Breast epithelium (tissue), 4 donors: ENCODE measurements at regions not wholly inside any gene's neighbourhood (a gene's known extent, or its start where the extent isn't known, plus 50 kb on each side); places are given as distances from the start of the nearest gene placed in this dataset.

Experiments used
- DNase-seq, 2 donors: peaks; one replicate each; pipeline ENCODE4 v3.0.0-alpha.2; 2019; ENCODE audit warnings: low spot score in 2 of 2
- H3K27ac ChIP-seq, 2 donors: fragments of 200-600 bp; sonication (generic) in 1 of 2; one replicate each; pipeline ENCODE4 v1.5.1; 2016 to 2019; ENCODE audit warnings: mild to moderate bottlenecking in 1 of 2
- H3K27me3 ChIP-seq, 2 donors: fragments of 200-600 bp; sonication (generic) in 1 of 2; one replicate each; pipeline versions ENCODE4 v1.5.1 to v1.6.0; 2017 to 2019; ENCODE audit warnings: control low read depth in 1 of 2, mild to moderate bottlenecking in 1 of 2
- H3K36me3 ChIP-seq: fragments of 200-600 bp; one replicate; pipeline ENCODE4 v1.5.1; 2019
- H3K4me1 ChIP-seq, 2 donors: fragments of 200-600 bp; sonication (generic); one replicate each; pipeline ENCODE4 v1.5.1; 2016 to 2019; ENCODE audit warnings: control low read depth in 1 of 2
- H3K4me3 ChIP-seq, 3 donors: fragments of 200-600 bp; sonication (generic); 1 replicate in 2 of 3; 2 replicates in 1 of 3; pipeline ENCODE4 v1.5.1; 2016 to 2019; ENCODE audit warnings: mild to moderate bottlenecking in 3 of 3, moderate library complexity in 2 of 3
- H3K9me3 ChIP-seq, 2 donors: fragments of 200-600 bp; sonication (generic) in 1 of 2; one replicate each; pipeline ENCODE4 v1.5.1; 2016 to 2019; ENCODE audit warnings: control low read depth in 1 of 2
- POLR2A ChIP-seq: fragments of 450-650 bp; IDR thresholded peaks from one replicate; pipeline ENCODE4 v1.6.1; 2016; ENCODE audit warnings: antibody characterized with exemption, mild to moderate bottlenecking, moderate library complexity
- POLR2AphosphoS5 ChIP-seq, 3 donors: sonication (generic); formaldehyde crosslinking; IDR thresholded peaks; one replicate each; pipeline ENCODE4 v1.6.1; 2017; ENCODE audit warnings: antibody characterized with exemption in 3 of 3
- intact Hi-C: fragments of 100-400 bp; cut with DNase I; formaldehyde crosslinking; loops from one replicate; pipeline ENCODE4 v1.15.1; 2023; ENCODE audit warnings: low total_unique reads
- TF ChIP-seq, protein P1 (sequence below), 3 donors: fragments of 450-650 bp; IDR thresholded peaks; one replicate each; pipeline ENCODE4 v1.5.1; 2016 to 2017; ENCODE audit warnings: antibody characterized with exemption in 3 of 3, mild to moderate bottlenecking in 3 of 3, moderate library complexity in 3 of 3

DNA sequence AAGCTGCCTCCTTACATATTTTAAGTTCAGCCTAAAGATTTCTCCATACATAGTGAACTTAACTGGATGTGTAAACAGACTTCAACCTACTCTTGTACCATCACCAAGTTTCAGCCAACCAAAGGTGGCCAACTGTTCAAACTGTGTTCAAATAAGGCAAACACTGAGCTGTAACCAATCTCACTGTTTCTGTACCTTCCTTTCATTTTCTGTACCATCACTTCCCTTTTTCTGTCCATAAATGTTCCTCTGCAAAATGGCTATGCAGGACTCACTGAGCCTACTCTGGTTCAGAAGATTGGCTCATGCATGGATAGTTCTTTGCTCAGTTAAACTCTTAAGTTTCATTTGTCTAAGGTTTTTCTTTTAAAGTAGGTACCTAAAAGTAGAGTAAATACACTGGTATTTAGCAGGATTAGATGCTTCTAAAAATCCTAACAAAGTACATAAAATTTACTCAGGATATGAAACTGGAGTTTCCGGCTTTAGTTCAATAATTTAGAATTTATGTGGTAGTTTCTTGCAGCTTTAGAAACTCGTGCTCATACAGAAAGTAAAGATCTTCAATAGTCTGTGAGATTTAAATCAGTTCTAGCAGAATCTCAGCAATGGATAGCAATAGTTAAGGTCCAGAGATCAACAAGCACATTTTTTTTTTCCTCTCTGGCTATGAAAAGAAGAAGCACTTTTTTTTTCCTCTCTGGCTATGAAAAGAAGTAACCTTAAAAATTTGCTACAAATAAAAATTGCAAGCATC lies 282.0 kb upstream of the PPFIA2 start:
- H3K27ac ChIP-seq: no peak overlapping the region
- no peaks in the 10 kb centered on the region for H3K27me3 ChIP-seq
- no peaks in the 10 kb centered on the region for H3K9me3 ChIP-seq
- H3K36me3 ChIP-seq: no peaks in the 10 kb centered on the region
- TF ChIP-seq, protein P1, sequence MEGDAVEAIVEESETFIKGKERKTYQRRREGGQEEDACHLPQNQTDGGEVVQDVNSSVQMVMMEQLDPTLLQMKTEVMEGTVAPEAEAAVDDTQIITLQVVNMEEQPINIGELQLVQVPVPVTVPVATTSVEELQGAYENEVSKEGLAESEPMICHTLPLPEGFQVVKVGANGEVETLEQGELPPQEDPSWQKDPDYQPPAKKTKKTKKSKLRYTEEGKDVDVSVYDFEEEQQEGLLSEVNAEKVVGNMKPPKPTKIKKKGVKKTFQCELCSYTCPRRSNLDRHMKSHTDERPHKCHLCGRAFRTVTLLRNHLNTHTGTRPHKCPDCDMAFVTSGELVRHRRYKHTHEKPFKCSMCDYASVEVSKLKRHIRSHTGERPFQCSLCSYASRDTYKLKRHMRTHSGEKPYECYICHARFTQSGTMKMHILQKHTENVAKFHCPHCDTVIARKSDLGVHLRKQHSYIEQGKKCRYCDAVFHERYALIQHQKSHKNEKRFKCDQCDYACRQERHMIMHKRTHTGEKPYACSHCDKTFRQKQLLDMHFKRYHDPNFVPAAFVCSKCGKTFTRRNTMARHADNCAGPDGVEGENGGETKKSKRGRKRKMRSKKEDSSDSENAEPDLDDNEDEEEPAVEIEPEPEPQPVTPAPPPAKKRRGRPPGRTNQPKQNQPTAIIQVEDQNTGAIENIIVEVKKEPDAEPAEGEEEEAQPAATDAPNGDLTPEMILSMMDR (IDR thresholded peaks at IDR 0.05): no peak
- TF ChIP-seq POLR2A: no peak
- TF ChIP-seq POLR2AphosphoS5 (IDR thresholded peaks at IDR 0.05): no peak
- no peak for DNase-seq
- H3K4me3 ChIP-seq: no peak overlapping the region
- H3K4me1 ChIP-seq: no peaks in the 10 kb centered on the region
- intact Hi-C loops: no loop called here

DNA sequence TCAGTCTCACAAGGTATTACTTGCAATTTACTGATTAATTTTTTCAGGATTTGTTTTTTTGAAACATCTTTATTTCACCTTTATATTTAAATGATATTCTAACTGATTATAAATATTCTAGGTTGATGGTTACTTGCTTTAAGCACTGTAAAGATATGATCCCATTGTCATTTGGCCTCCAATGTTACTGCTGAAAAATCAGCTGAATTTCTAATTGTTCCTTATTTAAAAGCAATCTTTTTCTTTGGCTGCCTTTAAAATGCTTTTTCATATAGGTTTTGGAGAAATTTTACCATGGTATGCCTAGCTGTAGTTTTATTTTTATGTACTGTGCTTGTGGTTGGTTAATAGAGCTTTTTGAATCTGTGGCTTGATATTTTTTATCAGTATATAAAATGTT lies 275.6 kb upstream of the PPFIA2 start:
- no peak overlapping the region for H3K4me3 ChIP-seq
- TF ChIP-seq POLR2AphosphoS5 (IDR thresholded peaks at IDR 0.05): no peak
- TF ChIP-seq POLR2A: no peak
- TF ChIP-seq, protein P1 (IDR thresholded peaks at IDR 0.05): no peak
- no peaks in the 10 kb centered on the region for H3K4me1 ChIP-seq
- no peaks in the 10 kb centered on the region for H3K27me3 ChIP-seq
- no peaks in the 10 kb centered on the region for H3K36me3 ChIP-seq
- no peak for DNase-seq
- H3K9me3 ChIP-seq: peaks cover 0 to 10% of the 10 kb centered on the region in 2 donors
- no peak overlapping the region for H3K27ac ChIP-seq
- intact Hi-C loops: loop anchor here (5.0 kb wide), 1 partner anchor 1363 kb away; no protein-coding TSS in a partner anchor

DNA sequence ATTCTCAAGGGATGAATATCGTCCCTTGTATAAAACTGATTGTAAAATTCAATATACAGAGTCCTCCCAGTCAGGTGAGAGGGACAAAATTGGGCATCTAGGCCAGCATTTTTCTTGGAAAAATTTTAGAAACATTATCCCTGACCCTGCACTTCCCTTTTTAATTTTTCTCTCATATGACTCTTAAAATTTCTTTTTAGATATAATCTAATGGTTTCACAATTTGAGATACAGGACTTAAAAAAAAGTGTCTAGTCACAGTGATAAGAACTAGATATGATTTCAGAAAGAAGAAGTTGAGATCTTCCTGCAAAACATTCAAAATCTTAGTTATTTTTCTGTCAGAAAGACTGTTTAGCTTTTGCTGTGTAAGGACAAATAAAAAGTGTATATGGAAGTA lies 270.8 kb upstream of the PPFIA2 start:
- TF ChIP-seq POLR2A: no peak
- TF ChIP-seq POLR2AphosphoS5 (IDR thresholded peaks at IDR 0.05): no peak
- TF ChIP-seq, protein P1 (IDR thresholded peaks at IDR 0.05): no peak
- H3K36me3 ChIP-seq: no peaks in the 10 kb centered on the region
- no peaks in the 10 kb centered on the region for H3K27me3 ChIP-seq
- H3K4me1 ChIP-seq: no peaks in the 10 kb centered on the region
- H3K9me3 ChIP-seq: peaks cover 0 to 8% of the 10 kb centered on the region in 2 donors
- H3K27ac ChIP-seq: no peak overlapping the region
- no peak overlapping the region for H3K4me3 ChIP-seq
- DNase-seq: no peak
- intact Hi-C loops: no loop called here

DNA sequence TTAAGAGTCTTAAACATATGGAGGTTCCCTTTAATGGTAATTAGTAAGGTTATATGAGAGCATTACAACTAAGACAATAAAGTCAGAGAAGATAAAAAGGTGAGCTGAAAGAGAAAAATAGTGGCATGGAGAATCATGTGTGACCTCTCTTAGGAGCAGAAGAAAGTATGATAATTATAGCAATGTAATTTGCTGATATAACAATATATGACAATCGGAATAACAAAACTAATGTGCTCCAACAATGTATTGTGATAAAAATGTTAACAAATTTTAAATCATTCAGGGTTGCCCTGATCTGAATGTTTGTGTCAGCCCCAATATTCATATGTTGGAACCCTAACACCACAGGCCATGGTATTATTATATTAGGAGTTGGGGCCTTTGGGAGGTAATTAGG lies 269.6 kb upstream of the PPFIA2 start:
- Histone ChIP-seq H3K36me3 (no peaks in the 10 kb centered on the region), H3K27ac (no peak overlapping the region), H3K4me3 (no peak overlapping the region), H3K9me3 (no peaks in the 10 kb centered on the region), H3K27me3 (no peaks in the 10 kb centered on the region), H3K4me1 (no peaks in the 10 kb centered on the region)
- intact Hi-C loops: no loop called here
- TF ChIP-seq POLR2AphosphoS5 (IDR thresholded peaks at IDR 0.05) (no peak), POLR2A (no peak)
- TF ChIP-seq, protein P1 (IDR thresholded peaks at IDR 0.05): no peak
- no peak for DNase-seq

DNA sequence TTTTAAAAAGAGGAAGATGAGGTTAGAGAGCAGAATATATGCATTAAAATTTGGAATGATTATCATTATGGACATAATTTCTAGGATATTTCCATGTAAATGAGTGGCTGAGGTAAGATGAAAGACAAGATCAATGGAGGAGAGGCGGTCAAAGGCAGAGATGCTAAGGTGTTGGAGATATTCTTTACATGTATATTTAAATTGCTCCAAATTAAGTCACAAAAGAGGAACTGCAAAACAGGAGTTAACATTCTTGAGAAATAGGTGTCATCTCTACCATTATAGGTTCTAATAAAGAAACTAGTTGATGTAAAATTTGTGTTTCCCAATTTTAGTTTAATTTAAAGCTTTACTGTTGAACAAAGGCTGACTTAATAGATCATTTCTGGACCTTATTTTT lies 268.5 kb upstream of the PPFIA2 start:
- intact Hi-C loops: no loop called here
- Histone ChIP-seq H3K4me1 (no peaks in the 10 kb centered on the region), H3K27me3 (no peaks in the 10 kb centered on the region), H3K4me3 (no peak overlapping the region), H3K27ac (no peak overlapping the region), H3K9me3 (no peaks in the 10 kb centered on the region), H3K36me3 (no peaks in the 10 kb centered on the region)
- no peak for DNase-seq
- TF ChIP-seq, protein P1 (IDR thresholded peaks at IDR 0.05): no peak
- TF ChIP-seq POLR2A (no peak), POLR2AphosphoS5 (IDR thresholded peaks at IDR 0.05) (no peak)
